Liver (tissue), 2 donors: ENCODE measurements at regions not wholly inside any gene's neighbourhood (a gene's known extent, or its start where the extent isn't known, plus 50 kb on each side); places are given as distances from the start of the nearest gene placed in this dataset.

Source experiments
- ATF3 ChIP-seq: IDR thresholded peaks from 2 replicates; pipeline ENCODE4 v1.6.1; 2016; ENCODE audit warnings: antibody characterized with exemption
- MAX ChIP-seq: IDR thresholded peaks from 2 replicates; pipeline ENCODE4 v1.6.1; 2016; ENCODE audit warnings: antibody characterized with exemption
- SP1 ChIP-seq: IDR thresholded peaks from 2 replicates; pipeline ENCODE4 v1.6.1; 2018; ENCODE audit warnings: antibody characterized with exemption, mild to moderate bottlenecking
- donor health status: healthy.

GRCh38 chr3:23152989-23153388 is 50.1 kb upstream of the UBE2E2 start (continued):
- no peak for TF ChIP-seq MAX
- TF ChIP-seq ATF3, result no peak
- TF ChIP-seq SP1, result no peak
